HG03571 (cell line): ENCODE measurements at regions not wholly inside any gene's neighbourhood (a gene's known extent, or its start where the extent isn't known, plus 50 kb on each side); places are given as distances from the start of the nearest gene placed in this dataset.

Experiments
- ATAC-seq: cut with Tn5 transposase; IDR thresholded peaks from one replicate; pipeline ENCODE4 v1.9.1; 2021; ENCODE audit not compliant: unreplicated experiment

DNA sequence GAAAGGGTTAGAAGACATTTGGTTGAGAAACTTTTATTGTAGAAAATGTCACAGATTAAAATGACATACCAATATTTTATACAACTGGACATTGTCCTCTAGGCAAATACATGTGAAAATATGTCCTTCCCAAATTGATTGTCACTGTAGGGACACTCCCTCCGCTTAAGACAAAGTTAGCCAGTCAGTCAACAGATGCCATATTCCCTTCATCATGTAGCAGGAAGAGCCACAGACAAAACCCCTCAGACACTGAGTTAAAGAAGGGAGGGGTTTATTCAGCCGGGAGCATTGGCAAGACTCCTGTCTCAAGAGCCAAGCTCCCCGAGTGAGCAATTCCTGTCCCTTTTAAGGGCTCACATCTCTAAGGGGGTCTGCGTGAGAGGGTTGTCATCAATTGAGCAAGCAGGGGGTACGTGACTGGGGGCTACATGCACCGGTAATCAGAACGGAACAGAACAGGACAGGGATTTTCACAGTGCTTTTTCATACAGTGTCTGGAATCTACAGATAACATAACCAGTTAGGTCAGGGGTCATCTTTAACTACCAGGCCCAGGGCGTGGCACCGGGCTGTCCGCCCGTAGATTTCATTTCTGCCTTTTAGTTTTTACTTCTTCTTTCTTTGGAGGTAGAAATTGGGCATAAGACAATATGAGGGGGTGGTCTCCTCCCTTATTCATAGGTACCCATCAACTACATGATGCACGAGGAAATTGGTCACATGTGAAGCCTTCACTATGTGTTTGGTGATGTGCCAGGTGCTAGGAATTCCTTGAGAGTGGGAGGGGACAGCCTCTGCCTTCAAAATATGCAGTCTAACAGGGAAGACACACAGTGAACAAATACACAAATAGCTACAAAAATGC, 155.7 kb upstream of the CDYL start:
- ATAC-seq, result no peak

- no peak for ATAC-seq
Measured at GRCh38 chr6:4616311-4616710, 159.9 kb upstream of the CDYL start.

DNA sequence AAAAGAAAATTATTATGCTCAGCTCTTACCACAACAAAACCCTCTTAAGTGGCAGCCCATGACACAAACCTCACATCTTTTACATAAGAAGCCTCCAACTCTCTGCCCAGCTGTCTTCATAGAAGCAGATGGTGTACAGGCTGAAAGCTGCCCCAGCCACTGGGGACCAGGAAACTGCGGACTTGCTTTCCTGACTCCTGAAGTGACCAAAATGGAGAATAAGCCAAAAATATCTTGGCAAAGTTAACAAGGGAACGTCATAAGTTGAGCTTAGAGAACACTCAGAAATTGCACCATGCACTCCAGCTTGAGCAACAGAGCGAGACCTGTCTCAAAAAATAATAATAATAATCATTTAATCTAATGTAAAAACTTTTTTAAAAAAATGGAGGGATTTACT, 160.3 kb upstream of the CDYL start:
- ATAC-seq, result no peak

DNA sequence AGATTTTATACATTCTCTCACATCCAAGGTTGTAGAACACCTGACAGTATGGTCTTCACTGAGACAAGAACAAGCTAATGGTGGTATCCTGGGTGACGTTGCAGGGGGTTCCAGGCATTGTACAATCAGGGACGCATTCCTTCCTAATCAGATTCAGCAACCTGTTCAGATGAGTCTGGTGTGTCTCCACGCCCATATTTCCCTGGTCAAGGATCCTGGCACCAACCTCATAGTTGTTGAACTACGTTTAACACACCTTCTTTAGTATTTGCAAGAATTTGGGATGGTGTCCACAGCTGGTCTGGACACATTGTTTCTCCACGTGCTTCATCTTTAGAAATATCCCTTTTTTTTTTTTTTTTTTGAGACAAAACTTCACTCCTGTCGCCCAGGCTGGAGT, 161.0 kb upstream of the CDYL start:
- ATAC-seq, result no peak

DNA sequence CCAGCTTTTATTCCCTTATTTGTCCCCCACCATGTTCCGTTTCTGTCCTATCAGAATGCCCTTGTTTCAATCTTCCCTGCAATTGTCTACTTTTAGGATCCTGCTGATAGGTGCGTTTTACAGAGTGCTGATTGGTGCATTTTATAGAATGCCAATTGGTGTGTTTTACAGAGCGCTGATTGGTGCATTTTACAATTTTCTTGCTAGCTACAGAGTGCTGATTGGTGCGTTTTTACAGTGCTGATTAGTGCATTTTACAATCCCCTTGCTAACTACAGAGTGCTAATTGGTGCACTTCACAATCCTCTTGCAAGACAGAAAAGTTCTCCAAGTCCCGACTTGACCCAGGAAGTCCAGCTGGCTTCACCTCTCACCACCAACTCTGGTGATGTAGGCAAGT, 161.6 kb upstream of the CDYL start:
- no peak for ATAC-seq

- no peak for ATAC-seq
Measured at GRCh38 chr6:4613795-4614194, 162.4 kb upstream of the CDYL start.

DNA sequence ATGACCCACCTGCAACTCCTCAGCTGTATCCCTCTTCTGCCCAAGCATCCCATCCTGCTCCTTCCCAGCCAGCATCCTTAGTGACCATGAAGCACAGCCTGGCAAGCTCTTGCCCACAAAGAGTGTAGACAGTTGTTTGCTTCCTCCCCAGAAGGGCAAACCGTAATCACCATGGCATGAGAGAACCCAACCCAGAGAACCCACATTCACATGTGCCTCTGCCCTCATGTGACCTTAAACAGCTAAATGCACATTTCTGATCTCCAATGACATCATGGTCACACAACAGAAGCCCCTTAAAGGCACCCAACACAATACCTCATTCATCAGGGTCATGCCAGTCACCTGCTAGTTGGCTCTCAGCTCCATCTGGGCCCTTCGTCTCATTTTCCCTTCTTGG, 162.8 kb upstream of the CDYL start:
- ATAC-seq, result no peak

DNA sequence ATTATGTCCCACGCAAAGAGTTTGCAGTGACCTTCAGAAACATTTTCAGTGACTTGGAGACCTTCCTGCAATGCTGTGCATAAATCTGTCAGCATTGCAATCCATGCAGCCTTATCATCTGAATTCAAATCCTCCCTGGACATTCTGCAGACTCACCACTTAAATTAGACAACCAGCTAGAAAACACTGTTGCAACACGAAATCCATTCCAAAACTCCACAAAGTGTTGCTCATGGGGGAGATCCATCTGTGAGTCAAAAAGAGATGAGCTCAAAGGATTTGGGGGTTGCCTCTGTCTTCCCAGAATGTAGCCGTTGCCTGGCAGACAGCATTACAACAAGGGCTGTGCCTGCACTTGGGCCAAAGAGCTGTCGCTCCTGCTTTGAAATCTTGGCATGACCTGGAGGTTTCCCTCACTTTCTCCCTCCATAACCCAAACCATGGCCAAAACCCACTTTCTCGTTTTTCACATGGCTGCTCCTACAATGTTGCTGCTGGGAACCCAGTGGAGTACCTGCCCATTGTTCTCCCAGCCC, 163.5 kb upstream of the CDYL start:
- ATAC-seq, result no peak

- ATAC-seq, result no peak
Measured at GRCh38 chr6:4611429-4612129, 164.6 kb upstream of the CDYL start.

GRCh38 chr6:4610256-4610655, 165.9 kb upstream of the CDYL start:
- no peak for ATAC-seq

GRCh38 chr6:4608361-4609115, 167.7 kb upstream of the CDYL start:
- no peak for ATAC-seq

- no peak for ATAC-seq
Measured at GRCh38 chr6:4607793-4608192, 168.4 kb upstream of the CDYL start.

DNA sequence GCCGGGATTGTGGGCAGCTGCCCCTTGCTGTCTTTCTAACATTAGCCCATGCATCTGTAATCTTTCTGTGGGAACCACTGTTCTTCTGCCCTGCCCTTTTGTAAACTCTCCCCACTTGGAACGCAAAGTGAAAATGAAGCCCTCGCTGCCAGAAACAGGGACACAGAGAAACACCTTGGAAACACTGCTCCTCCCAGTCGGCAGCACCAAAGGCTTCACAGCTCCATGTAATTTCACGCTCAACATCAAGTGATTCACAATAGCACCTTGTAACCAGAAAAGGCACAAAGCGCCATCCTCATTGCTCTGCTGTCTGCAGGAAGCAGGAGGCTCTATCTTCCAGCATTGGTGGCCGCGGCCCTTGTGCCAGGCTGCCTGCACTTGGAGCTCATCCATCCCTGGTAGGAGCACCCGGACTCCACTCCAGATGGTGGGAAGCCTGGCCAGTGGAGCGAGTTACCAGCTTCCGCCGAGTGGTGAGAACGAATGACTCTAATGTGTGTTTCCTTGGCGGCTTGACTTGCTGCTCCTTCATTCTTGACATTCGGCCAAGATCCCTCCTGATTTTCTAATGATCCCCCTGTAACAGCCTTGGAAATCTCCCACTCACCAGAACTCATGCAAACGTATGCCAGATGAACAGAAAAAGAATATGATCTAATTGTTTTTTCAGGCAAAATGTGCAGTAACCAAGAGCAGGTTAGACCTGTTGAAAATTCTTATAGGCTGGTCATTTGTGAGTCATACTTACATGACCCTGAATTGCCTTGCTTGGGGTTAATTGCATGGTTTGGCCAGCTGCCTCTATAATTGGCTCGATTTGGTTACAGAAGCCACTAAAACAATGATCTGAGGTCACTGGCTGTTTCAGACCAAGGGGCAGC, 169.1 kb upstream of the CDYL start:
- no peak for ATAC-seq

GRCh38 chr6:4606016-4606415, 170.2 kb upstream of the CDYL start:
- no peak for ATAC-seq

DNA sequence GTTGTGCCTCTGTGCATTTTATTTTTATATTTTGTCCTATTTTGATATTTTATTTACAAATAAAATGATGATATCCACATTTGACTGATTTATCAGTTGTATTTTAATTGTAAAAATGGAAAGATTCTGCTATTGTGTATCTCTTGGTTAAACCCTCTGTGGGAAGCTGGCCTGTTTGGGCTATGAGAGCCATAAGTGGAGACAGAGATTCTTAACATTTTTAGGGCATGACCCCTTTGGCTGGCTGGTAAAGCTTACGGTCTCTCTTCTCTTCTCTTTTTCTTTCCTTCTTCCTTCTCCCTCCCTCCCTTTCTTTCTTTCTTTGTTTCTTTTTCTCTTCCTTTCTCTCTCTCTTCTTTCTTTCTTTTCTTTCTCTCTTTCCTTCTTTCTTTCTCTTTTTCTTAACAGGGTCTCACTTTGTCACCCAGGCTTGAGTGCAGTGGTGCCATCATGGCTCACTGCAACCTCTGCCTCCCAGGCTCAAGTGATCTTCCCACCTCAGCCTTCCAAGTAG, 172.3 kb upstream of the CDYL start:
- ATAC-seq, result no peak

DNA sequence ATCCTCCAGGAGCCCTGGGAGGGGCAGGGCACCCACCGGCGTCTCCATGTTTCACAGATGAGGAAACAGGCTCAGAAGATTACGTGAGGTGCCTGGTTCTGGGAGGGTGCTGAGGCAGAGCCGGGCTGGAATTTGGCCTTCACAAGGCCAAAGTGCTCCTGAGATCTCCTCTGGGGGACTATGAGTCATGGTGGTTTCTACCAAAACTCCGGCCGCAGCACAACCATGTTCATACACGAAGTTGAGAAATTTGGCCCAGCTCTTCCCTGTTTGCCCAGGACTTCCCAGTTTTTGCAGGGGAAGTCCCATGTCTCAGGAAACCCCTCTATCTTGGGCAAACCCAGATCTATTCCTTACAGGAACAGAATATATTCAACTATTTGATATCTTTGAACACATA, 172.9 kb upstream of the CDYL start:
- no peak for ATAC-seq

- no peak for ATAC-seq
Measured at GRCh38 chr6:4599924-4600323, 176.3 kb upstream of the CDYL start.

DNA sequence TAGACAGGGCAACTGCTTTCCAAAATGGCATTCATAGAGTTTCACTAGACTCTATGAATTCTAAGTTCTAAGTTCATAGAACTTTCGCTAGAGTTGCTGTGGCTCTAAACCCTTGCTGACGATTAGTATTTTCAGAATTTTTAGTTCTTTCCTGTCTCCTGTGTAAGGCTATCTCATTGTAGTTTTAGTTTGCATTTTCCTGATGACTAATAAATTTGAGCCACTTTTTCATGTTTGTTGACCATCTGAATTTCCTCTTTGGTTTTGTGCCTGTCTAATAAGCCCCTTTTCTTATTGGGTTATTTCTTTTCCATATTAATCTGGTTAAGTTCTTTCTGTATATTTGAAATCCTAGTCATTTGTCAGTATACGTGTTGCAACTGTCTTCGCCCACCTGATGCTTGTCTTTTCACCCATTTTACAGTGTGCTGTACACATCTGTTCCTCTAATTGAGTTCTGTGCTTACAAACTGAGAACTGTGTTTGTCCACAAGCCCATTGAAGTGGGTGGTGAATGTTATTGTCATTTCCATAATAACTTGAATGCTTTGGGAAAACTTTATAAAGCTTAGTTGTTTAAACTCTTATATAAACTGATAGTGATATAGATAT, 177.7 kb upstream of the CDYL start:
- ATAC-seq, result no peak

DNA sequence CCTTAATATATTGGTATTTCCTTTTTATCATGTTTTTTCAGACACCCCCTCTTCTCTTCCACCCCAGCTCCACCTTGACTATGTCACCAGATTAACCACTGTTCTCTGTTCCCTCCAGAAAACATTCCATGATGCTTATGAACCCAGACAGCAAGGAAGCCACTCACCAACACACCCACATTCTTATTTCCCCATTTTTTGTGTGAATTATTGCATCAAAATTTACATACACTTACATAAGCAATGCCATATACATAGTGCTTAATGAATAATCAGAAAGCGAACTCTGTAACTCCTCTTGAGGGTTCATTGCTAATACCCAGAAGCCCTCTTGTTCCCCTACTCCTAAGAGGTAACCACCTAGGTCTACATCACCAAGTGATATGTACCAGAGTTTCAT, 182.3 kb upstream of the CDYL start:
- ATAC-seq, result no peak

- ATAC-seq, result no peak
Measured at GRCh38 chr6:4592026-4592425, 184.2 kb upstream of the CDYL start.
